ENCODE measurements at regions not wholly inside any gene's neighbourhood (a gene's known extent, or its start where the extent isn't known, plus 50 kb on each side); places are given as distances from the start of the nearest gene placed in this dataset.

DNA sequence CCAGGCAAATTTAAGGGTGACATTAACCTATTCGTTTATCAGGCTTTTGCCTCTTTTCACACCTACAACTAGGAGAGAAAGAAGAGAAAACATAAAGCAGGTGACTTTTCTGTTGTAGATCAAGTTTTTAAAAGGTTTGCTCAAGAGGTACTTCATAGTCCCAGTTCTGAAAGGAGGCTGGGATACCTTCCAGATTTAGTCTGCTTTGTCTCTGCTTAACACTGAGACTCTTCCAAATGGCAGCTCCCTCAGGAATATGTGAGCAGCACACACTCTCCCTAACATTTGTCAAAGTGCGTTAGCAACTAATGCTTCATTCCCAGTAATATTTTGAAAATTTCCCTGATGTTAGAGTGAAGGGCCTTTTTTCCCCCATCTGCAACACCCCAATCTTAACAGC is 133.7 kb upstream of the RASSF8 start:
- no peak for DNase-seq (ENCODE audit: low spot score in 2 of 2, unreplicated experiment in 2 of 2)
- Mint-ChIP-seq H3K27me3 (ENCODE audit: low read depth) (peaks cover 3% of the 10 kb centered on the region), H3K27ac (no peak overlapping the region), H3K4me3 (no peak overlapping the region), H3K9me3 (no peaks in the 10 kb centered on the region), H3K4me1 (peaks cover 13% of the 10 kb centered on the region), H3K36me3 (no peaks in the 10 kb centered on the region)
- TF ChIP-seq, protein P1, sequence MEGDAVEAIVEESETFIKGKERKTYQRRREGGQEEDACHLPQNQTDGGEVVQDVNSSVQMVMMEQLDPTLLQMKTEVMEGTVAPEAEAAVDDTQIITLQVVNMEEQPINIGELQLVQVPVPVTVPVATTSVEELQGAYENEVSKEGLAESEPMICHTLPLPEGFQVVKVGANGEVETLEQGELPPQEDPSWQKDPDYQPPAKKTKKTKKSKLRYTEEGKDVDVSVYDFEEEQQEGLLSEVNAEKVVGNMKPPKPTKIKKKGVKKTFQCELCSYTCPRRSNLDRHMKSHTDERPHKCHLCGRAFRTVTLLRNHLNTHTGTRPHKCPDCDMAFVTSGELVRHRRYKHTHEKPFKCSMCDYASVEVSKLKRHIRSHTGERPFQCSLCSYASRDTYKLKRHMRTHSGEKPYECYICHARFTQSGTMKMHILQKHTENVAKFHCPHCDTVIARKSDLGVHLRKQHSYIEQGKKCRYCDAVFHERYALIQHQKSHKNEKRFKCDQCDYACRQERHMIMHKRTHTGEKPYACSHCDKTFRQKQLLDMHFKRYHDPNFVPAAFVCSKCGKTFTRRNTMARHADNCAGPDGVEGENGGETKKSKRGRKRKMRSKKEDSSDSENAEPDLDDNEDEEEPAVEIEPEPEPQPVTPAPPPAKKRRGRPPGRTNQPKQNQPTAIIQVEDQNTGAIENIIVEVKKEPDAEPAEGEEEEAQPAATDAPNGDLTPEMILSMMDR (IDR thresholded peaks at IDR 0.05; ENCODE audit: unreplicated experiment) = no peak

DNA sequence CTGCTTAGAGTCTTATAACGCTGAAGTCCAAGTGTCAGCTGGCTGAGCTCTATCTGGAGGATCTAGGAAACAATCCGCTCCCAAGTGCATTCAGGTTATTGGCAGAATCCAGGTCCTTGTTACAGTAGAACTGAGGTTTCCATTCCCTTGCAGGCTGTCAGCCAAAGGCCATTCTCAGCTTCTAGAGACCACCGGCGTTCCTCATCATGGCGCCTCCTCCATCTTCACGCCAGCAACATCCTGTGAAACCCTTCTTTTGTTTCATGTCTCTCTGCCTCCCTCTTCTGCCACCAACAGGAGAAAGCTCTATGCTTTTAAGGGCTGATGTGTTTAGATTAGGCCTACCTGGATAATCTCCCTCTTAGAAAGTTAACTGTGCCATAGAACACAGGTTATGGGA is 133.0 kb upstream of the RASSF8 start:
- no peak for DNase-seq (ENCODE audit: low spot score in 2 of 2, unreplicated experiment in 2 of 2)
- H3K27ac Mint-ChIP-seq = no peak overlapping the region
- TF ChIP-seq, protein P1 (IDR thresholded peaks at IDR 0.05; ENCODE audit: unreplicated experiment) = no peak

DNA sequence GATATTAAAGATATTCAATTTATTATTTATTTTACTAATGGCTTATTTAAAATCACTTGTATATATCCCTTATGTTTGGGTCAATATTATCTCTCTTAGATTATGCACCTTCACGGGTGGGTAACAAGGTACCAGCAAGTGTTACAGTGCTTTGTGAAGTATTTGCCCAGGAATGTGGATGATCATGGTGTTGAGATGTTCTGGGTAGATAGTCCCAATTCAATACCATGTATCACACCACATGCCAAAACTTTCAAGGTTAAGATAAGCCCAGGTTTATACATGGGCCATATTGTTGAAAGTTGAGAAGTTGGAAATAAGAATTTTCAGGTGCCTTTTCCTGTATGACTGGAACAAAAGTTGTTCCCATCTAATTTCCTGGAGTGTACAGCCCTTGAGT is 131.3 kb upstream of the RASSF8 start:
- Mint-ChIP-seq H3K27ac (no peak overlapping the region), H3K27me3 (ENCODE audit: low read depth) (no peaks in the 10 kb centered on the region), H3K9me3 (no peaks in the 10 kb centered on the region), H3K4me3 (no peak overlapping the region), H3K36me3 (no peaks in the 10 kb centered on the region), H3K4me1 (peaks cover 13% of the 10 kb centered on the region)
- TF ChIP-seq, protein P1 (IDR thresholded peaks at IDR 0.05; ENCODE audit: unreplicated experiment) = no peak
- no peak for DNase-seq (ENCODE audit: low spot score in 2 of 2, unreplicated experiment in 2 of 2)

More for the DNA sequence above, 133.0 kb upstream of the RASSF8 start:
- Mint-ChIP-seq H3K4me1 (peaks cover 13% of the 10 kb centered on the region), H3K4me3 (no peak overlapping the region), H3K36me3 (no peaks in the 10 kb centered on the region), H3K27me3 (ENCODE audit: low read depth) (peaks cover 3% of the 10 kb centered on the region), H3K9me3 (no peaks in the 10 kb centered on the region)

DNA sequence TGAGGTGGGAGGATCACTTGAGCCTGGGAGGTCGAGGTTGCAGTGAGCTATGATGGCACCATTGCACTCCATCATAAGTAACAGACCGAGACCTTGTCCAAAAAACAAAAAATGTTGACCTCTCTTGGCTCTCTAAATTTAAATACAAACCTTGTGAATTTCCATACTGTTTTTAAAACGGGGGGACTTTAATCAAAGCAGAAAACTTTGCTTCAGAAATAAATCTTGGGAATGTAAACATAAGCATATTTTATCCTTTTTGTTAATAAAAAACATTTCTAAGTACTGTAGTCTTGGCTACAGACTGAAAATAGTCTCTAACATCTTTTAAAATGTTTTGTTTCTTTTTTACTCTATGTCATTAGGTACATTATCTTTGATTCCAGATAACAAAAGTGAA is 130.7 kb upstream of the RASSF8 start:
- Mint-ChIP-seq H3K9me3 (no peaks in the 10 kb centered on the region), H3K36me3 (no peaks in the 10 kb centered on the region), H3K27me3 (ENCODE audit: low read depth) (no peaks in the 10 kb centered on the region), H3K4me1 (peaks cover 13% of the 10 kb centered on the region), H3K27ac (no peak overlapping the region), H3K4me3 (no peak overlapping the region)
- TF ChIP-seq, protein P1 (IDR thresholded peaks at IDR 0.05; ENCODE audit: unreplicated experiment) = no peak
- no peak for DNase-seq (ENCODE audit: low spot score in 2 of 2, unreplicated experiment in 2 of 2)

DNA sequence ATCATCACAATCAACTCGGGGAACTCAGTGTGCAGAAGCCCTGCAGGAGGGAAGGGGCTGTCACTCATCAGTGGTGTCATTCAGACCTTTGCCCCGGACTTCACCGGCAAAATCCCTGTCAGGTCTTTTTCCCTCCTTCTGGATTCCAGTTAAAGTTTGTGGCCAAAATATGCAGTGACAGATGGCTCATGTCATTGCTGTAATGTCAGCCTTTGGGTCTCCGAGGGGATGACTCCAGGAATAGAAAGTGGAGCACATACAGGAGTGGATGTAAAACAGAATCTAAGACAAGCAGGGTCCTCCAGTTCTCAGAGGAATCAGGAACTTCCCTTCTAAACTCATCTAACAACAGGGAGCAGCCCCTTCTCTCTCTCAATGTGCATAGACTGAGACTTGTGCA is 130.3 kb upstream of the RASSF8 start:
- H3K4me1 Mint-ChIP-seq = peaks cover 13% of the 10 kb centered on the region
- TF ChIP-seq, protein P1 (IDR thresholded peaks at IDR 0.05; ENCODE audit: unreplicated experiment) = no peak
- H3K9me3 Mint-ChIP-seq = no peaks in the 10 kb centered on the region
- H3K36me3 Mint-ChIP-seq = no peaks in the 10 kb centered on the region
- H3K27ac Mint-ChIP-seq = no peak overlapping the region
- H3K4me3 Mint-ChIP-seq = no peak overlapping the region
- H3K27me3 Mint-ChIP-seq (ENCODE audit: low read depth) = no peaks in the 10 kb centered on the region
- no peak for DNase-seq (ENCODE audit: low spot score in 2 of 2, unreplicated experiment in 2 of 2)

DNA sequence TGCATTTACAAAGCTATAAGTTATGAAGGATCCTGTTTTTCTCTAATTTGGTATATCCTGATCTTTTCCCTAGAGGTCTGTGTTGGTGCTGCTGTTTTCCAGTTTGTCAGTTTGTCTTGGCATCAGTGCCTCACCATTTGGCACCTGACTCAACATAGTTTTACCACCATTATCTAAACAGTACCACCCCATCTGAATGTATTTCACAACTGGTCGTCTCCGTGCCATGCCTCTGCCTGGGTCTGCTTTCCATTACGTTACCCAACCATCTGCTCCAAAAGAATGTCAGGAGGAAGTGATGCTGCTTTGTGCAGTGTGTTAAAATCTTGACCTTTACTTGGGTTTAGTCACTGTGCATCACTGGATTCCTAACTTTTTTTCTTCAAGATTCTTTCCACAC is 129.3 kb upstream of the RASSF8 start:
- no peaks in the 10 kb centered on the region for H3K9me3 Mint-ChIP-seq
- H3K4me1 Mint-ChIP-seq = peaks cover 13% of the 10 kb centered on the region
- H3K27ac Mint-ChIP-seq = no peak overlapping the region
- no peak overlapping the region for H3K4me3 Mint-ChIP-seq
- H3K27me3 Mint-ChIP-seq (ENCODE audit: low read depth) = no peaks in the 10 kb centered on the region
- H3K36me3 Mint-ChIP-seq = no peaks in the 10 kb centered on the region
- no peak for DNase-seq (ENCODE audit: low spot score in 2 of 2, unreplicated experiment in 2 of 2)
- TF ChIP-seq, protein P1 (IDR thresholded peaks at IDR 0.05; ENCODE audit: unreplicated experiment) = no peak
